SK-N-SH (cell line): ENCODE measurements at regions not wholly inside any gene's neighbourhood (a gene's known extent, or its start where the extent isn't known, plus 50 kb on each side); places are given as distances from the start of the nearest gene placed in this dataset.

Experiments used
- CTCF ChIA-PET: fragments of 300-600, 350-600 bp; formaldehyde crosslinking; extraction: SDS; loops from one replicate; lab custom pipeline; 2021; lab: Yijun Ruan, JAX
- POLR2A ChIA-PET: fragments of 350-600 bp; sonication (Branson Sonifier 250); formaldehyde crosslinking; extraction: SDS; loops from one replicate; lab custom pipeline; 2020; ENCODE audit warnings: antibody characterized with exemption, inconsistent platforms; lab: Yijun Ruan, JAX
- DNase-seq: peaks from one replicate; pipeline ENCODE4 v3.0.0; 2012
- H2AFZ ChIP-seq: fragments of 200-600 bp; sonication (generic); 2 replicates; pipeline ENCODE4 v1.8.1; 2016; ENCODE audit warnings: antibody characterized with exemption, mild to moderate bottlenecking, low read depth
- H3F3A ChIP-seq: fragments of 200-600 bp; sonication (generic); replicated peaks from 2 replicates; pipeline ENCODE3; 2016; ENCODE audit warnings: antibody characterized with exemption, mild to moderate bottlenecking; ENCODE audit not compliant: insufficient read depth
- H3K27ac ChIP-seq, 2 experiments: fragments of 200-500 bp in 1 of 2; fragments of 200-600 bp in 1 of 2; sonication (Bioruptor generic) in 1 of 2; sonication (generic), shearing (Covaris generic) in 1 of 2; 2 replicates each; pipeline versions ENCODE4 v1.5.1 to v1.6.1; 2014 to 2016; ENCODE audit warnings: low read depth in 2 of 2, inconsistent platforms in 1 of 2, low read length in 1 of 2, mild to moderate bottlenecking in 1 of 2, mixed read lengths in 1 of 2
- H3K27me3 ChIP-seq: fragments of 200-600 bp; sonication (generic), shearing (Covaris generic); 2 replicates; pipeline ENCODE4 v1.6.1; 2016; ENCODE audit warnings: mixed run types; ENCODE audit not compliant: insufficient read depth
- H3K36me3 ChIP-seq, 2 experiments: fragments of 200-500 bp in 1 of 2; fragments of 200-600 bp in 1 of 2; sonication (Bioruptor generic) in 1 of 2; sonication (generic) in 1 of 2; replicated peaks in 1 of 2; 2 replicates each; pipeline versions ENCODE3 to v1.5.1; 2014 to 2016; ENCODE audit warnings: low read length in 1 of 2, mild to moderate bottlenecking in 1 of 2; ENCODE audit not compliant: insufficient read depth in 2 of 2, control insufficient read depth in 1 of 2
- H3K4me1 ChIP-seq, 2 experiments: fragments of 200-500 bp in 1 of 2; fragments of 200-600 bp in 1 of 2; sonication (Bioruptor generic) in 1 of 2; sonication (generic), shearing (Covaris generic) in 1 of 2; 2 replicates each; pipeline versions ENCODE4 v1.5.1 to v1.6.1; 2014 to 2016; ENCODE audit warnings: low read depth in 1 of 2, low read length in 1 of 2, mixed run types in 1 of 2; ENCODE audit not compliant: insufficient read depth in 2 of 2, control insufficient read depth in 1 of 2
- H3K4me2 ChIP-seq: fragments of 200-600 bp; sonication (generic), shearing (Covaris generic); 2 replicates; pipeline ENCODE4 v1.6.1; 2017; ENCODE audit warnings: mixed run types
- H3K4me3 ChIP-seq, 2 experiments: fragments of 200-500 bp in 1 of 2; fragments of 200-600 bp in 1 of 2; sonication (Bioruptor generic) in 1 of 2; sonication (generic), shearing (Covaris generic) in 1 of 2; 2 replicates each; pipeline versions ENCODE4 v1.5.1 to v1.8.1; 2014 to 2016; ENCODE audit warnings: low read depth in 2 of 2, inconsistent platforms in 1 of 2, low read length in 1 of 2, mild to moderate bottlenecking in 1 of 2, mixed read lengths in 1 of 2, moderate library complexity in 1 of 2
- H3K79me2 ChIP-seq: fragments of 200-600 bp; sonication (generic); 2 replicates; pipeline ENCODE4 v1.8.1; 2017; ENCODE audit warnings: mild to moderate bottlenecking; ENCODE audit not compliant: insufficient read depth
- H3K9ac ChIP-seq: fragments of 200-600 bp; sonication (generic); 2 replicates; pipeline ENCODE4 v1.6.1; 2017; ENCODE audit warnings: mixed run types
- H3K9me2 ChIP-seq: fragments of 200-600 bp; sonication (generic); 2 replicates; pipeline ENCODE4 v1.6.1; 2017; ENCODE audit warnings: mixed run types
- H3K9me3 ChIP-seq: fragments of 200-600 bp; sonication (generic); 2 replicates; pipeline ENCODE4 v1.6.1; 2017; ENCODE audit warnings: mixed run types, mild to moderate bottlenecking, moderate library complexity
- H4K20me1 ChIP-seq: fragments of 200-600 bp; sonication (generic); 2 replicates; pipeline ENCODE4 v1.6.1; 2017; ENCODE audit warnings: mild to moderate bottlenecking, mixed run types; ENCODE audit not compliant: insufficient read depth
- FOSL2 ChIP-seq: IDR thresholded peaks from 2 replicates; pipeline ENCODE4 v1.4.0; 2012; ENCODE audit warnings: low read depth, mild to moderate bottlenecking, moderate library complexity, borderline replicate concordance
- GABPA ChIP-seq: IDR thresholded peaks from 2 replicates; pipeline ENCODE4 v1.4.0; 2012; ENCODE audit warnings: low read depth, mild to moderate bottlenecking
- GATA2 ChIP-seq: sonication (generic); formaldehyde crosslinking; IDR thresholded peaks from 2 replicates; pipeline ENCODE4 v1.5.0; 2020; ENCODE audit warnings: mild to moderate bottlenecking, missing genetic modification reagents
- MEF2A ChIP-seq: IDR thresholded peaks from 2 replicates; pipeline ENCODE4 v1.4.0; 2012; ENCODE audit warnings: low read depth, borderline replicate concordance
- RCOR1 ChIP-seq: fragments of 150-350 bp; IDR thresholded peaks from 2 replicates; pipeline ENCODE4 v1.6.1; 2017; ENCODE audit warnings: antibody characterized with exemption, low read length
- RXRA ChIP-seq: IDR thresholded peaks from 2 replicates; pipeline ENCODE4 v1.4.0; 2012; ENCODE audit warnings: low read depth, mild to moderate bottlenecking, borderline replicate concordance
- TEAD4 ChIP-seq: IDR thresholded peaks from 2 replicates; pipeline ENCODE4 v1.4.0; 2012; ENCODE audit warnings: mild to moderate bottlenecking, borderline replicate concordance; ENCODE audit not compliant: insufficient read depth
- WGBS: methylation state at CpG from one replicate; pipeline ENCODE4 v1.1.6; 2017; ENCODE audit warnings: low lambda C conversion rate; 5-methylcytosine and 5-hydroxymethylcytosine counted together
- TF ChIP-seq, protein P1 (sequence below): fragments of 150-350 bp; IDR thresholded peaks from 2 replicates; pipeline ENCODE4 v1.6.1; 2016; ENCODE audit warnings: mild to moderate bottlenecking, low read depth, low read length

DNA sequence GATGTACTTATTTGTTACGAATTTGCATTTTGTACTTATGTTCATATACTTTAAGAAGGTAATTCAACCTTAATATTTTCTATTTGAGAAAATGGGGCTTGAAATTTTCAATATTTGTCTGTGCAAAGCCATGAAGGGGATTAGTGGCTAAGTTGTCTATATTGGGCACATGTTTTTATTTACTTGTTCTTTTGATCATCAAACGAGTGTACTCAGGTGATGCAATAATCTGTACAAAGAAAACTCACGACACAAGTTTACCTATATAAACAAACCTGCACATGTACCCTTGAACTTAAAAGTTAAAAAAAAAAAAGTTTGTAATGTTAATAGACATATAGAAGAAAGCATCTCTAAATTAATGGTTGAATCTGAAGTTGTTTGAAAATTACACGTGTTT is 658.9 kb upstream of the SYT4 start:
- H3K27me3 ChIP-seq: no peaks in the 10 kb centered on the region
- ChIA-PET CTCF (no interaction called here), POLR2A (no interaction called here)
- H3K79me2 ChIP-seq: no peaks in the 10 kb centered on the region
- peaks cover 0 to 3% of the 10 kb centered on the region in 2 experiments for H3K36me3 ChIP-seq
- no peaks in the 10 kb centered on the region for H3F3A ChIP-seq
- peaks cover 11 to 15% of the 10 kb centered on the region in 2 experiments; a peak in 2 of 4 replicates for H3K4me1 ChIP-seq
- no peaks in the 10 kb centered on the region for H4K20me1 ChIP-seq
- WGBS: 87% methylated on average over 4 of the region's 4 CpGs
- no peak overlapping the region for H2AFZ ChIP-seq
- no peak overlapping the region for H3K4me3 ChIP-seq
- no peak overlapping the region for H3K9ac ChIP-seq
- no peak for DNase-seq
- H3K9me2 ChIP-seq: no peaks in the 10 kb centered on the region
- TF ChIP-seq TEAD4 (no peak), GABPA (no peak), MEF2A (no peak)
- TF ChIP-seq, protein P1, sequence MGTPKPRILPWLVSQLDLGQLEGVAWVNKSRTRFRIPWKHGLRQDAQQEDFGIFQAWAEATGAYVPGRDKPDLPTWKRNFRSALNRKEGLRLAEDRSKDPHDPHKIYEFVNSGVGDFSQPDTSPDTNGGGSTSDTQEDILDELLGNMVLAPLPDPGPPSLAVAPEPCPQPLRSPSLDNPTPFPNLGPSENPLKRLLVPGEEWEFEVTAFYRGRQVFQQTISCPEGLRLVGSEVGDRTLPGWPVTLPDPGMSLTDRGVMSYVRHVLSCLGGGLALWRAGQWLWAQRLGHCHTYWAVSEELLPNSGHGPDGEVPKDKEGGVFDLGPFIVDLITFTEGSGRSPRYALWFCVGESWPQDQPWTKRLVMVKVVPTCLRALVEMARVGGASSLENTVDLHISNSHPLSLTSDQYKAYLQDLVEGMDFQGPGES: no peak
- H3K4me2 ChIP-seq: no peak overlapping the region
- no peaks in the 10 kb centered on the region for H3K9me3 ChIP-seq
- H3K27ac ChIP-seq: no peak overlapping the region

DNA sequence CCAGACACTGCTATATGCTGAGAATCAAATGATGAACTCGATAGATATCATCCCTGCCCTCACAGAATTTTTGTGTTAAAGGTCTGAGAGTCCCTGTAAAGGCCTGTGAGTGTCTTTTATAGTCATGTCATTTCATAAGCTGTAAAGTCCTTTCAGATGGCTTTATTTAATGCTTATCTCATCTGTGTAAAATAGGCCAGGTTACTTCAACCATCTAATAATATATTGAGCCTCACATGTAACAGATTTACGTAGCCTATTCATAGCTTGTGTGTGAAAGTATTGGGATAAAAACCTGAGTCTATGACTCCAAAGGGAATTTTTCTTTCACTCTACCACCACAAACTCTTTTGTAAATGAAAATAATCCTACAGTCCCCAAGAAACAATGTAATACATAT is 672.0 kb upstream of the SYT4 start:
- Histone ChIP-seq H3K4me1 (no peaks in the 10 kb centered on the region; a peak in 1 of 4 replicates), H3K9ac (no peak overlapping the region), H4K20me1 (no peaks in the 10 kb centered on the region), H3F3A (no peaks in the 10 kb centered on the region), H3K4me2 (no peak overlapping the region), H3K79me2 (no peaks in the 10 kb centered on the region), H3K9me2 (no peaks in the 10 kb centered on the region), H3K9me3 (no peaks in the 10 kb centered on the region), H3K36me3 (no peaks in the 10 kb centered on the region), H3K27me3 (no peaks in the 10 kb centered on the region), H3K27ac (no peak overlapping the region; a peak in 1 of 4 replicates), H2AFZ (no peak overlapping the region), H3K4me3 (no peak overlapping the region)
- TF ChIP-seq FOSL2: no peak
- TF ChIP-seq RCOR1: no peak
- TF ChIP-seq GATA2: 0 out of 2 replicates have a peak, but pooled peaks have one; percentile 38
- 37% methylated on average over 2 of the region's 2 CpGs for WGBS
- no peak for DNase-seq
- CTCF ChIA-PET: no interaction called here
- POLR2A ChIA-PET: no interaction called here

DNA sequence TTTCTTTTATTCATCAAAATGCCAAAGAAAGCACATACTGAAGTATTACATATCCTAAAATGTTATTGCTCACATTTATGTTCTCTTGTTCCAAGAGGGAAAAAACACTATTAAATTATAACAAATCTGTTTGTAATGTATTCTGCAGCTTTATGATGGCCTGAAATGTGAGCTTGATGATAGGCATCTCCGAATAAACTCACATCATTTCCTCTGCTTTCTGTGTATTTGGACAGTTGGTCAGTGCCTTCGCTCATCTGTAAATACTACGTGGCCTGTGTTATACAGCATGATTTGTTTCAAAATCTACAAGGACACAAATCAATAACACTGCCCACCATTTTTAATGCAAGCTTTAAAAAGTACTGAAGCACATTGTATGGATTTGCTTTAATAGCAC is 672.8 kb upstream of the SYT4 start:
- ChIA-PET CTCF (interaction anchor here (0.7 kb wide), 1 partner anchor 161 kb away, joined by 3 read pairs; no protein-coding TSS in a partner anchor), POLR2A (no interaction called here)
- Histone ChIP-seq H3K9me2 (no peaks in the 10 kb centered on the region), H4K20me1 (no peaks in the 10 kb centered on the region), H3K4me1 (no peaks in the 10 kb centered on the region; a peak in 1 of 4 replicates), H2AFZ (0 out of 2 replicates have a peak overlapping the region, but pooled peaks have one; percentile 13), H3K4me3 (no peak overlapping the region), H3K9ac (no peak overlapping the region), H3K27ac (no peak overlapping the region), H3F3A (no peaks in the 10 kb centered on the region), H3K9me3 (no peaks in the 10 kb centered on the region), H3K79me2 (no peaks in the 10 kb centered on the region), H3K4me2 (no peak overlapping the region), H3K36me3 (no peaks in the 10 kb centered on the region), H3K27me3 (no peaks in the 10 kb centered on the region)
- no peak for DNase-seq
- 61% methylated on average over 3 of the region's 3 CpGs for WGBS
- TF ChIP-seq RXRA: no peak
- TF ChIP-seq GATA2: peak; percentile 56; the same call in 1 of the 2 replicates
